ENCODE measurements at regions not wholly inside any gene's neighbourhood (a gene's known extent, or its start where the extent isn't known, plus 50 kb on each side); places are given as distances from the start of the nearest gene placed in this dataset.
"Not testable (repeated sequence)": the region's sequence is repeated elsewhere in the genome, so short reads cannot be mapped to it uniquely, and the experiment has no call there.

DNA sequence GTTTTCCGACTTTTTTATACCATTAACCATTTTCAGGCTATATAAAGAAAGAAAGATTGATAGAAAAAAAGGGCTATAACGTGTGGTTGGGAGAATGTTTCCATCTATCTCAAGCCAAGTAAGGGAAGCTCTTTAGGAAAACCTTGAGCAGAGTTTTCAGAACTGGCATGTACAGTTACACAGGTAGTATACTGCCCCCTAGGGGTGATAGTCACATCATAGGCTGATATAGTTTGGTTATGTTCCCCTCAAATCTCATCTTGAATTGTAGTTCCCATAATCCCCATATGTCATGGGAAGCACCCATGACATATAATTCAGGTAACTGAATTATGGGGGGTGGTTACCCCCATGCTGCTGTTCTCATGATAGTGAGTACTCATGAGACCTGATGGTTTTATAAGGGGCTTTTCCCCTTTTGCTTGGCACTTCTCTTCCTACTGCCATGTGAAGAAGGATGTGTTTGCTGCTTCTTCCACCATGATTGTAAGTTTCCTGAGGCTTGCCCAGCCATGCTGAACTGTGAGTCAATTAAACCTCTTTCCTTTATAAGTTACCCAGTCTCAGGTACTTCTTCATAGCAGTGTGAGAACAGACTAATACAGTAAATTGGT is 186.8 kb downstream of the TMA16 start:
- no peak for DNase-seq (ENCODE audit: low spot score)
- no peak overlapping the region for H3K4me3 ChIP-seq
- TF ChIP-seq, protein P1, sequence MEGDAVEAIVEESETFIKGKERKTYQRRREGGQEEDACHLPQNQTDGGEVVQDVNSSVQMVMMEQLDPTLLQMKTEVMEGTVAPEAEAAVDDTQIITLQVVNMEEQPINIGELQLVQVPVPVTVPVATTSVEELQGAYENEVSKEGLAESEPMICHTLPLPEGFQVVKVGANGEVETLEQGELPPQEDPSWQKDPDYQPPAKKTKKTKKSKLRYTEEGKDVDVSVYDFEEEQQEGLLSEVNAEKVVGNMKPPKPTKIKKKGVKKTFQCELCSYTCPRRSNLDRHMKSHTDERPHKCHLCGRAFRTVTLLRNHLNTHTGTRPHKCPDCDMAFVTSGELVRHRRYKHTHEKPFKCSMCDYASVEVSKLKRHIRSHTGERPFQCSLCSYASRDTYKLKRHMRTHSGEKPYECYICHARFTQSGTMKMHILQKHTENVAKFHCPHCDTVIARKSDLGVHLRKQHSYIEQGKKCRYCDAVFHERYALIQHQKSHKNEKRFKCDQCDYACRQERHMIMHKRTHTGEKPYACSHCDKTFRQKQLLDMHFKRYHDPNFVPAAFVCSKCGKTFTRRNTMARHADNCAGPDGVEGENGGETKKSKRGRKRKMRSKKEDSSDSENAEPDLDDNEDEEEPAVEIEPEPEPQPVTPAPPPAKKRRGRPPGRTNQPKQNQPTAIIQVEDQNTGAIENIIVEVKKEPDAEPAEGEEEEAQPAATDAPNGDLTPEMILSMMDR (IDR thresholded peaks at IDR 0.05) = no peak
- no peak overlapping the region for H3K27ac ChIP-seq

DNA sequence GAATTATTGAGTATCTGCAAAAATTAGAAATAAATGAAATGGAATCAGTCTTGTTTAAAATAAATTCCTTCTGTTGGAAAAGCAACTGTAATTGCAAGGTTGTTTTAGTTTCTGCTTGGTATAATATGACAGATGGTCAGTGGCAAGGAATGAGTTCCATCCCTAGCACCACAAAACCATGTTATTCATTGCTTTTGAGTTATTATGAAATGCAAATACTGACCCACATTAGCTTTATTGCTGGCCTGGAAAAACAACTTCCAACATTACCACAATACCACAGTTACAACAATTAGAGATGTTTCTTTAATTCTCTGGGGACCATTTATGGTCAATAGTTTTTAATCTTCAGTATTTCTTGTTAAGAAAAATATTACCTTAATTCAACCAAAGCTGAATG is 194.4 kb downstream of the TMA16 start:
- H3K4me3 ChIP-seq = no peak overlapping the region
- TF ChIP-seq, protein P1 (IDR thresholded peaks at IDR 0.05) = no peak
- no peak for DNase-seq (ENCODE audit: low spot score)
- H3K27ac ChIP-seq = no peak overlapping the region

DNA sequence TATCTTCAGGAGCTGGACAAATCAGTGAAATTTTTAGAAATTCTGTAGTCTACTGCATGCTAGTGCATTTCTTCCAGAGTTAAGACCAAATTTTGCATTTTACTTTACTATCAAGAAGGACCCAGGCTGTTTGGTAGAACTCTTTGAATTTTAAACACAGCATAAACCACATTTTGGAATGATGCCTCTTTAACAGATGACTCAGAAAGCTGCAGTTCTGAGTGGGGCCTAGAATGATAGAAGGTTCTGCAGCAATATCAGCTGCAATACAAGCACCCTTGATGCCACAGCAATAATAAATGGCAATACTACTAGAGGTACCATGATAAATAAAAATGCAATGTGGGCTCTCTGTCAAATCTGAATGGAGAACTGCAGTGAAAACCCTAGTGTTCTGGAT is 198.7 kb downstream of the TMA16 start:
- Histone ChIP-seq H3K4me3 (no peak overlapping the region), H3K27ac (no peak overlapping the region)
- DNase-seq (ENCODE audit: low spot score) = no peak
- TF ChIP-seq, protein P1 (IDR thresholded peaks at IDR 0.05) = no peak

DNA sequence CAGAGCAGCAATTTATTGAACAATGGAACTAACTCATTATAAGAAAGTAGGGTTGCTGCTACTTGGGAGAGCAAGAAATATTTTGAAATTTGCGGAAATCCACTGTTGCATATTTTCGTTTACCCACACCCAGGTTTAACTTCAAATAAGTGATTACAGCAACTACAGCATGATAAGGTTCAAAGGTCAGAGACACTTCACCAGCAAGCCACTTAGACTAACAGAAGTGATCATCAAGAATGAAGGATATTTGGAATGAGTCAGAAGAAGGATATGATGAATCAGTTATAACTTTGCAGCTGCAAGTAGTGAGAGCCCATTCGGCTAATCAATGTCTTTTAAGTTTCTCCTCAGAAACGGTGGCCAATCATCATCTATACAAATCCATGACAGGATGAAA is 199.3 kb downstream of the TMA16 start:
- H3K4me3 ChIP-seq = no peak overlapping the region
- DNase-seq (ENCODE audit: low spot score) = no peak
- TF ChIP-seq, protein P1 (IDR thresholded peaks at IDR 0.05) = no peak

DNA sequence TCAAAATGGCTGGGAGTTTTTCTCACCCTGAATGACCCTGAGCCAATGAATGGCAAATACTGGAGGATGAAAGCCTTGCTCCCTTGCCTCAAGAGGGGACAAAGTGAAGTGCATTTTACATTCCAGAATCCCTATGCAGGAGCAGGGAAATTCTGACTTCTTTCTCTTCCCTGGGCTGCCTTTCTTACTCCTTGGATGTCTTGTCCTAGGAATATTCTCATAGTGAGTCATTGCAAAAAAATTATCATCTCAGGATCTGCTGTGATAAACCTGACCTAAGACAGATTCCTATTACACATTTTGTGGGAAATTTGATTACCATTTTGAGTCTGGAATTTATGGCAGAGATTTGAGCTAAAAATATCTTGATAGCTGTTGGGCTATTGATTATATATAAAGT is 199.9 kb downstream of the TMA16 start:
- DNase-seq (ENCODE audit: low spot score) = no peak
- Histone ChIP-seq H3K27ac (no peak overlapping the region), H3K4me3 (no peak overlapping the region)
- TF ChIP-seq, protein P1 (IDR thresholded peaks at IDR 0.05) = no peak

More for the DNA sequence above, 199.3 kb downstream of the TMA16 start:
- no peak overlapping the region for H3K27ac ChIP-seq

DNA sequence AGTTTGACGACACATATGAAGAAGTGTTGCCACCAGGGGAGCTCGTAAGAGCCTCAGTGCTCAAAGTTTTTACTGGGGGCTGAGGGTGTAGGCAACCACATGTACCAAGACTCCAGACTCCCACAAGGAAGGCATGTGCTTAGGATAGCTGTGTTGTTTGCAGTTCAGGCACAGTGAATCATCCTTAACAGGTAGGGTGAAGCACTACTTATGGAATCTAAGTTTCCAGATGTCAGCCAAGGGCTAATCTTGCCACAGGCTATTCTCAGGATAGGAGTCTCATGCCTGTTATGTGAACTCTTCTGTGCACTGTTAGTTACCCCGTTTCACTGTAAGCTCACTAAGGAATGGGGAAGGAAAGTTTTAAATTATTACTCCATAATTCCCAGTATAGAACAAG is 202.6 kb downstream of the TMA16 start:
- Histone ChIP-seq H3K4me3 (no peak overlapping the region), H3K27ac (no peak overlapping the region)
- TF ChIP-seq, protein P1 (IDR thresholded peaks at IDR 0.05) = no peak
- DNase-seq (ENCODE audit: low spot score) = no peak

DNA sequence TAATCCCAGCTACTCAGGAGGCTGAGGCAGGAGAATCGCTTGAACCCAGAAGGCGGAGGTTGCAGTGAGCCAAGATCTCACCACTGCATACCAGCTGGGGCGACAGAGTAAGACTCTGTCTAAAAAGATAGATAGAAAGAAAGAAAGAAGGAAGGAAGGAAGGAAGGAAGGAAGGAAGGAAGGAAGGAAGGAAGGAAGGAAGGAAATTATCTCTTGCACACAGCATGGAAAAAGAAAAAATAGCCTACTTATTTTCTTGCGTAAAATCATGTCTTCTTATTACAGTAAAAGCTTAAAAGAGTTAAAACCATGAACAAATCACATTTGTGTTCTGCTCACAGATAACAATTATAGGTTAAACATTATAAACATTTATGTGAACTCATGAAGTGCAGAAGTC is 205.9 kb downstream of the TMA16 start:
- not testable (repeated sequence) for H3K27ac ChIP-seq; H3K4me3 ChIP-seq; DNase-seq (ENCODE audit: low spot score)

All from coronary artery (tissue), 2 donors.